Liver (tissue), 8 donors: ENCODE measurements at regions not wholly inside any gene's neighbourhood (a gene's known extent, or its start where the extent isn't known, plus 50 kb on each side); places are given as distances from the start of the nearest gene placed in this dataset.

ENCODE experiments used
- DNase-seq: peaks from one replicate; pipeline ENCODE4 v3.0.0-alpha.2; 2017; ENCODE audit warnings: low spot score
- H3K27ac ChIP-seq, 2 donors: one replicate each; pipeline ENCODE4 v1.7.0; 2013; ENCODE audit warnings: inconsistent platforms in 2 of 2, low read length in 2 of 2, control low read depth in 1 of 2, low read depth in 1 of 2, mild to moderate bottlenecking in 1 of 2
- H3K27me3 ChIP-seq, 4 donors: one replicate each; pipeline versions ENCODE4 v1.6.1 to v1.7.0; 2013; ENCODE audit warnings: low read length in 3 of 4, inconsistent platforms in 1 of 4, mild to moderate bottlenecking in 1 of 4, moderate library complexity in 1 of 4; ENCODE audit not compliant: control insufficient read depth in 4 of 4, insufficient read depth in 4 of 4
- H3K36me3 ChIP-seq, 4 donors: one replicate each; pipeline versions ENCODE4 v1.6.1 to v1.7.0; 2013; ENCODE audit warnings: low read length in 3 of 4, mild to moderate bottlenecking in 3 of 4, low read depth in 1 of 4, moderate library complexity in 1 of 4; ENCODE audit not compliant: control insufficient read depth in 4 of 4, insufficient read depth in 3 of 4
- H3K4me1 ChIP-seq, 4 donors: one replicate each; pipeline versions ENCODE4 v1.6.1 to v1.7.0; 2013; ENCODE audit warnings: low read length in 3 of 4, mild to moderate bottlenecking in 3 of 4, moderate library complexity in 1 of 4; ENCODE audit not compliant: control insufficient read depth in 4 of 4, insufficient read depth in 4 of 4
- H3K4me3 ChIP-seq, 3 donors: one replicate each; pipeline versions ENCODE4 v1.6.1 to v1.7.0; 2013; ENCODE audit warnings: low read length in 3 of 3, control low read depth in 1 of 3, low read depth in 1 of 3, mild to moderate bottlenecking in 1 of 3
- H3K9ac ChIP-seq, 2 donors: one replicate each; pipeline ENCODE4 v1.7.0; 2013; ENCODE audit warnings: low read length in 2 of 2, mild to moderate bottlenecking in 2 of 2, moderate library complexity in 2 of 2, control low read depth in 1 of 2, low read depth in 1 of 2
- H3K9me3 ChIP-seq, 4 donors: one replicate each; pipeline versions ENCODE4 v1.6.1 to v1.7.0; 2013; ENCODE audit warnings: low read length in 3 of 4; ENCODE audit not compliant: control insufficient read depth in 4 of 4
- ATF3 ChIP-seq: IDR thresholded peaks from 2 replicates; pipeline ENCODE4 v1.6.1; 2016; ENCODE audit warnings: antibody characterized with exemption
- EGR1 ChIP-seq, 2 donors: IDR thresholded peaks; 2 replicates each; pipeline ENCODE4 v1.6.1; 2016 to 2018; ENCODE audit warnings: antibody characterized with exemption in 2 of 2, low read depth in 2 of 2
- FOXA1 ChIP-seq: IDR thresholded peaks from 2 replicates; pipeline ENCODE4 v1.6.1; 2016; ENCODE audit warnings: antibody characterized with exemption
- FOXA2 ChIP-seq: IDR thresholded peaks from 2 replicates; pipeline ENCODE4 v1.6.1; 2016; ENCODE audit warnings: antibody characterized with exemption
- GABPA ChIP-seq, 2 donors: IDR thresholded peaks in 1 of 2; conservative IDR thresholded peaks in 1 of 2; 2 replicates each; pipeline ENCODE4 v1.6.1; 2016; ENCODE audit warnings: antibody characterized with exemption in 2 of 2, mild to moderate bottlenecking in 1 of 2, moderate library complexity in 1 of 2
- HNF4A ChIP-seq, 2 donors: conservative IDR thresholded peaks; 2 replicates each; pipeline ENCODE4 v1.6.1; 2016; ENCODE audit warnings: antibody characterized with exemption in 2 of 2, mild to moderate bottlenecking in 2 of 2
- HNF4G ChIP-seq: IDR thresholded peaks from 2 replicates; pipeline ENCODE4 v1.6.1; 2016; ENCODE audit warnings: antibody characterized with exemption
- JUND ChIP-seq, 2 donors: IDR thresholded peaks; 2 replicates each; pipeline ENCODE4 v1.6.1; 2016; ENCODE audit warnings: antibody characterized with exemption in 2 of 2
- NR2F2 ChIP-seq: IDR thresholded peaks from 2 replicates; pipeline ENCODE4 v1.6.1; 2016; ENCODE audit warnings: antibody characterized with exemption
- RAD21 ChIP-seq, 2 donors: IDR thresholded peaks; 2 replicates each; pipeline ENCODE4 v1.6.1; 2016; ENCODE audit warnings: antibody characterized with exemption in 2 of 2, mild to moderate bottlenecking in 2 of 2
- SP1 ChIP-seq: IDR thresholded peaks from 2 replicates; pipeline ENCODE4 v1.6.1; 2018; ENCODE audit warnings: antibody characterized with exemption, mild to moderate bottlenecking
- TAF1 ChIP-seq: conservative IDR thresholded peaks from 2 replicates; pipeline ENCODE4 v1.6.1; 2016; ENCODE audit warnings: antibody characterized with exemption, mild to moderate bottlenecking
- YY1 ChIP-seq: IDR thresholded peaks from 2 replicates; pipeline ENCODE4 v1.6.1; 2016; ENCODE audit warnings: antibody characterized with exemption, mild to moderate bottlenecking
- ZBTB33 ChIP-seq: IDR thresholded peaks from 2 replicates; pipeline ENCODE4 v1.6.1; 2016; ENCODE audit warnings: antibody characterized with exemption
- WGBS: extraction: QIAGEN DNeasy Blood & Tissue Kit; methylation state at CpG from one replicate; pipeline ENCODE4 v1.1.7; 2013; 5-methylcytosine and 5-hydroxymethylcytosine counted together
- TF ChIP-seq, protein P1 (sequence below): IDR thresholded peaks from 2 replicates; pipeline ENCODE4 v1.6.1; 2016; ENCODE audit warnings: antibody characterized with exemption
- TF ChIP-seq, protein P2 (sequence below): fragments of 150-350 bp; IDR thresholded peaks from 2 replicates; pipeline ENCODE4 v1.5.1; 2017; ENCODE audit warnings: improper control_type of control experiment, low read depth, low read length; ENCODE audit not compliant: missing input control
- TF ChIP-seq, protein P3 (sequence below): IDR thresholded peaks from 2 replicates; pipeline ENCODE4 v1.6.1; 2016; ENCODE audit warnings: antibody characterized with exemption, mild to moderate bottlenecking
- donor health status: healthy.
- donor health status: healthy.
- donor health status: healthy.
- donor health status: healthy.
- donor health status: healthy.

DNA sequence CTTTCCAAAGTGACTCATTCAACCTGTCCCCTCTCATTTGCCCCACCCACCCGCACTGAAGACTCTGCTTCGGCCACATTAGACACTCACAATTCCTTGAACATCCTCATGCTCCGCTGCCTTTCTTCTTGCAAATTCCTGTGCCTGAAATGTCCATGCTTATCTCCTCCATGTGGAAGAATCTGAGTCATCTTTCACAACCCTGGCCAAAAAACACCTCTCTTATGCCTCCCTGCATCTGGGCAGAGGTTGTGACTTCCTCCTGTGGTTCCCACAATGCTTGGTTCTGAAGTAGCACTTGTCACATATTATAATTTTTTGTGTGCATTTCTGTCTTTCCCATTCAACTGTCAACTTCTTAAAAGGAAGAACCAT lies 238.6 kb downstream of the ENC1 start:
- WGBS = over 99% methylated on average over 3 of the region's 3 CpGs

DNA sequence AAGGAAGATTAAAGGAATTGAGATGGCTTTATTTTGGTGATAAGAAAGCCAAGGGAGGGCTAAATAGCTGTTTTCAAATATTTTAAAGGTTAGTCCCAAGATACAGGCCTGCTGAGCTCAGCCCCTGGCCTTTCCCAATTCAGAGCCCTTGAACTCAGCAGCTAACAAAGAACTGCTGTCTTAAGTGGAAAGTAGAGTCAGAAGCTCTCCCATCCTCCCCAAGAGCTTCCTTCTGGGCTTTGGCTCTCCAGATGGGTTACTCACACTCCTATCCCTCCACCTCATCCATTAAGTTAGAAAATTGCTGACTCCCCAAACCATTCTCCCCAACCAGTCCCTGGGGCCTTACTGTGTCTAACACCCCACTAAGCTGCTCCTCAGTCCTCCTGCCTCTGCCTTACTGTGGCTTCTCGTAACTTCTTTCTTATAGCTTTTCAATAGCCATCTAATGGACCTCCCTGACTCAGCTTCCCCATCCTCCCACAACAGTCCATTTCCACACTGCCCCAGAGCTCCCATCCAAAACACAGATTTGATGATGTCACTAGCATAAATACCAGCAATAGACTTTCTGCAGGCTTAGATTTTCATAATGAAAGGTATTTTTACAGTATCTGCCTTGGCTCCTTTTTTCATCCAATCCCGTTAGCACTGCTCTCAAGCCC lies 239.1 kb downstream of the ENC1 start:
- H3K27me3 ChIP-seq = no peaks in the 10 kb centered on the region
- no peak overlapping the region for H3K27ac ChIP-seq
- H3K4me3 ChIP-seq = no peak overlapping the region
- H3K9me3 ChIP-seq = no peaks in the 10 kb centered on the region
- no peak overlapping the region for H3K9ac ChIP-seq
- no peak for DNase-seq
- H3K4me1 ChIP-seq = peaks cover 0 to 4% (median 2%) of the 10 kb centered on the region in 4 donors
- 97% methylated on average over 2 of the region's 2 CpGs for WGBS
- H3K36me3 ChIP-seq = no peaks in the 10 kb centered on the region
- TF ChIP-seq, protein P1, sequence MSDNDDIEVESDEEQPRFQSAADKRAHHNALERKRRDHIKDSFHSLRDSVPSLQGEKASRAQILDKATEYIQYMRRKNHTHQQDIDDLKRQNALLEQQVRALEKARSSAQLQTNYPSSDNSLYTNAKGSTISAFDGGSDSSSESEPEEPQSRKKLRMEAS = no peak
- TF ChIP-seq GABPA (IDR thresholded peaks at IDR 0.05 in 1 of 2, conservative IDR thresholded peaks at IDR 0.05 in 1 of 2) = no peak
- no peak for TF ChIP-seq NR2F2
- no peak for TF ChIP-seq YY1
- TF ChIP-seq EGR1 (IDR thresholded peaks at IDR 0.05; ENCODE audit: low read depth in 2 of 2) = no peak
- no peak for TF ChIP-seq TAF1
- no peak for TF ChIP-seq ATF3
- no peak for TF ChIP-seq HNF4G
- TF ChIP-seq, protein P2, sequence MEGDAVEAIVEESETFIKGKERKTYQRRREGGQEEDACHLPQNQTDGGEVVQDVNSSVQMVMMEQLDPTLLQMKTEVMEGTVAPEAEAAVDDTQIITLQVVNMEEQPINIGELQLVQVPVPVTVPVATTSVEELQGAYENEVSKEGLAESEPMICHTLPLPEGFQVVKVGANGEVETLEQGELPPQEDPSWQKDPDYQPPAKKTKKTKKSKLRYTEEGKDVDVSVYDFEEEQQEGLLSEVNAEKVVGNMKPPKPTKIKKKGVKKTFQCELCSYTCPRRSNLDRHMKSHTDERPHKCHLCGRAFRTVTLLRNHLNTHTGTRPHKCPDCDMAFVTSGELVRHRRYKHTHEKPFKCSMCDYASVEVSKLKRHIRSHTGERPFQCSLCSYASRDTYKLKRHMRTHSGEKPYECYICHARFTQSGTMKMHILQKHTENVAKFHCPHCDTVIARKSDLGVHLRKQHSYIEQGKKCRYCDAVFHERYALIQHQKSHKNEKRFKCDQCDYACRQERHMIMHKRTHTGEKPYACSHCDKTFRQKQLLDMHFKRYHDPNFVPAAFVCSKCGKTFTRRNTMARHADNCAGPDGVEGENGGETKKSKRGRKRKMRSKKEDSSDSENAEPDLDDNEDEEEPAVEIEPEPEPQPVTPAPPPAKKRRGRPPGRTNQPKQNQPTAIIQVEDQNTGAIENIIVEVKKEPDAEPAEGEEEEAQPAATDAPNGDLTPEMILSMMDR = no peak
- no peak for TF ChIP-seq HNF4A (conservative IDR thresholded peaks at IDR 0.05)
- TF ChIP-seq ZBTB33 = no peak
- TF ChIP-seq, protein P3, sequence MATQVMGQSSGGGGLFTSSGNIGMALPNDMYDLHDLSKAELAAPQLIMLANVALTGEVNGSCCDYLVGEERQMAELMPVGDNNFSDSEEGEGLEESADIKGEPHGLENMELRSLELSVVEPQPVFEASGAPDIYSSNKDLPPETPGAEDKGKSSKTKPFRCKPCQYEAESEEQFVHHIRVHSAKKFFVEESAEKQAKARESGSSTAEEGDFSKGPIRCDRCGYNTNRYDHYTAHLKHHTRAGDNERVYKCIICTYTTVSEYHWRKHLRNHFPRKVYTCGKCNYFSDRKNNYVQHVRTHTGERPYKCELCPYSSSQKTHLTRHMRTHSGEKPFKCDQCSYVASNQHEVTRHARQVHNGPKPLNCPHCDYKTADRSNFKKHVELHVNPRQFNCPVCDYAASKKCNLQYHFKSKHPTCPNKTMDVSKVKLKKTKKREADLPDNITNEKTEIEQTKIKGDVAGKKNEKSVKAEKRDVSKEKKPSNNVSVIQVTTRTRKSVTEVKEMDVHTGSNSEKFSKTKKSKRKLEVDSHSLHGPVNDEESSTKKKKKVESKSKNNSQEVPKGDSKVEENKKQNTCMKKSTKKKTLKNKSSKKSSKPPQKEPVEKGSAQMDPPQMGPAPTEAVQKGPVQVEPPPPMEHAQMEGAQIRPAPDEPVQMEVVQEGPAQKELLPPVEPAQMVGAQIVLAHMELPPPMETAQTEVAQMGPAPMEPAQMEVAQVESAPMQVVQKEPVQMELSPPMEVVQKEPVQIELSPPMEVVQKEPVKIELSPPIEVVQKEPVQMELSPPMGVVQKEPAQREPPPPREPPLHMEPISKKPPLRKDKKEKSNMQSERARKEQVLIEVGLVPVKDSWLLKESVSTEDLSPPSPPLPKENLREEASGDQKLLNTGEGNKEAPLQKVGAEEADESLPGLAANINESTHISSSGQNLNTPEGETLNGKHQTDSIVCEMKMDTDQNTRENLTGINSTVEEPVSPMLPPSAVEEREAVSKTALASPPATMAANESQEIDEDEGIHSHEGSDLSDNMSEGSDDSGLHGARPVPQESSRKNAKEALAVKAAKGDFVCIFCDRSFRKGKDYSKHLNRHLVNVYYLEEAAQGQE = no peak
- TF ChIP-seq JUND (IDR thresholded peaks at IDR 0.05) = no peak
- TF ChIP-seq RAD21 (IDR thresholded peaks at IDR 0.05) = no peak
- no peak for TF ChIP-seq FOXA1
- no peak for TF ChIP-seq FOXA2

More for the DNA sequence above, 238.6 kb downstream of the ENC1 start:
- TF ChIP-seq SP1 (no peak), FOXA1 (no peak), HNF4G (no peak), HNF4A (conservative IDR thresholded peaks at IDR 0.05) (no peak), RAD21 (IDR thresholded peaks at IDR 0.05) (no peak), NR2F2 (no peak), YY1 (no peak), FOXA2 (no peak), GABPA (IDR thresholded peaks at IDR 0.05 in 1 of 2, conservative IDR thresholded peaks at IDR 0.05 in 1 of 2) (no peak)
- TF ChIP-seq, protein P1 = no peak
- TF ChIP-seq, protein P3 = no peak
- Histone ChIP-seq H3K36me3 (no peaks in the 10 kb centered on the region), H3K9me3 (no peaks in the 10 kb centered on the region), H3K4me3 (no peak overlapping the region), H3K27ac (no peak overlapping the region), H3K9ac (no peak overlapping the region), H3K27me3 (no peaks in the 10 kb centered on the region), H3K4me1 (peaks cover 0 to 4% (median 1%) of the 10 kb centered on the region in 4 donors)
- no peak for DNase-seq
